ENCODE measurements at regions not wholly inside any gene's neighbourhood (a gene's known extent, or its start where the extent isn't known, plus 50 kb on each side); places are given as distances from the start of the nearest gene placed in this dataset.
"Not testable (repeated sequence)": the region's sequence is repeated elsewhere in the genome, so short reads cannot be mapped to it uniquely, and the experiment has no call there.

DNA sequence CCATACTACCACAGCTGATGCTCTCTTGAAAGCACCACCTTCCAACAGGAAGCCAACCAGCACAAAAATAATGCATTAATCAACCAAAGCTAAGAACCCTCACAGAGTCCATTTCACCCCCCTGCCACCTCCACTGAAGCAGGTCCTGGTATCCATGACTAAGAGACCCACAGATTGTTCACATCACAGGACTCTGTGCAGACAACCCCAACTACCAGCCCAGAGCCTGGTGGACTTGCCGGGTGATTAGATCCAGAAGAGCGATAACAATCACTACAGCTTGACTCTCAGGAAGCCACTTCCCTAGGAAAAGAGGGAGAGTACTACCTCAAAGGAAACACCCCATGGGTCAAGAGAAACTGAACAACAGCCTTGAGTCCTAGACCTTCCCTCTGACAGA is 528.1 kb downstream of the KIF20B start:
- H3K4me1 ChIP-seq (ENCODE audit: control insufficient read depth, insufficient read depth, low read length) = peaks cover 4% of the 10 kb centered on the region
- H3K9me3 ChIP-seq (replicated peaks; ENCODE audit: low read length) = no peaks in the 10 kb centered on the region
- no peak overlapping the region for H3K4me3 ChIP-seq (ENCODE audit: low read length)
- no peak overlapping the region for H3K9ac ChIP-seq (ENCODE audit: low read depth, low read length)
- no peak overlapping the region for H3K4me2 ChIP-seq (ENCODE audit: low read length)
- H3K27me3 ChIP-seq (ENCODE audit: control insufficient read depth, insufficient read depth, low read length) = peaks cover 4% of the 10 kb centered on the region
- H3K36me3 ChIP-seq (ENCODE audit: insufficient read depth, low read length) = no peaks in the 10 kb centered on the region

DNA sequence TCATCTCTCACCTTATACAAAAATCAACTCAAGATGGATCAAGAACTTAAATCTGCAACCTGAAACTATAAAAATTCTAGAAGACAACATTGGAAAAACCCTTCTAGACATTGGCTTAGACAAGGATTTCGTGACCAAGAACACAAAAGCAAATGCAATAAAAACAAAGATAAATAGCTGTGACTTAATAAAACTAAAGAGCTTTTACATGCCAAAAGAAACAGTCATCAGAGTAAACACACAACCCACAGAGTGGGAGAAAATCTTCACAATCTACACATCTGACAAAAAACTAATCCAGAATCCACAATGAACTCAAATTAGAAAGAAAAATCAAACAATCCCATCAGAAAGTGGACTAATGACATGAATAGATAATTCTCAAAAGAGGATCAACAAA is 532.4 kb downstream of the KIF20B start:
- not testable (repeated sequence) for H3K4me1 ChIP-seq (ENCODE audit: control insufficient read depth, insufficient read depth, low read length); H3K36me3 ChIP-seq (ENCODE audit: insufficient read depth, low read length); H3K4me3 ChIP-seq (ENCODE audit: low read length); H3K4me2 ChIP-seq (ENCODE audit: low read length); H3K9ac ChIP-seq (ENCODE audit: low read depth, low read length); H3K9me3 ChIP-seq (replicated peaks; ENCODE audit: low read length)
- peaks cover 10% of the 10 kb centered on the region for H3K27me3 ChIP-seq (ENCODE audit: control insufficient read depth, insufficient read depth, low read length)

DNA sequence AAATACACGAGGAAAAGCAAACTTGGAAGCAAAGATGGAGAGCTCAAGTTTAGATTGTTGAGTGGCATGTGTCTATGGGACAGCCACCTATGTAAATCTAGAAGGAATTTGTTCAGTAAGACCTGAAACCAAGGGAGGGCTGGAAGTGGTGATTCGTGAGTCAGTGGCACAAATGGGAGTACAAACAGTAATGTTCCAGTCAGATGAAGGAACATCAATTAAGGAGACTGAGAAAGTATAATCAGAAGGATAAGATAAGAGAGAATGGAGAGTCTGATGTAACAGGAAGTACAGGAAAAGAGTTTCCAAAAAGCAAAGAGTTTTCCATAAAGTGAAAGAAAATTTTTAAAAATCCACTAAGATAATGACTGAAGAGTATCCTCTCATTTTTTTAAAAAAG is 544.2 kb downstream of the KIF20B start:
- Histone ChIP-seq H3K9me3 (replicated peaks; ENCODE audit: low read length) (no peaks in the 10 kb centered on the region), H3K36me3 (ENCODE audit: insufficient read depth, low read length) (no peaks in the 10 kb centered on the region), H3K4me3 (ENCODE audit: low read length) (no peak overlapping the region), H3K4me1 (ENCODE audit: control insufficient read depth, insufficient read depth, low read length) (no peaks in the 10 kb centered on the region), H3K4me2 (ENCODE audit: low read length) (no peak overlapping the region), H3K9ac (ENCODE audit: low read depth, low read length) (no peak overlapping the region), H3K27me3 (ENCODE audit: control insufficient read depth, insufficient read depth, low read length) (peaks cover 21% of the 10 kb centered on the region)

DNA sequence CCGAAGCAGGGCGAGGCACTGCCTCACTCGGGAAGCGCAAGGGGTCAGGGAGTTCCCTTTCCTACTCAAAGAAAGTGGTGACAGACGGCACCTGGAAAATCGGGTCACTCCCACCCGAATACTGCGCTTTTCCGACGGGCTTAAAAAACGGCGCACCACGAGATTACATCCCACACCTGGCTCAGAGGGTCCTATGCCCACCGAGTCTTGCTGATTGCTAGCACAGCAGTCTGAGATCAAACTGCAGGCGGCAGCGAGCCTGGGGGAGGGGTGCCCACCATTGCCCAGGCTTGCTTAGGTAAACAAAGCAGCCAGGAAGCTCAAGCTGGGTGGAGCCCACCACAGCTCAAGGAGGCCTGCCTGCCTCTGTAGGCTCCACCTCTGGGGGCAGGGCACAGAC is 549.4 kb downstream of the KIF20B start:
- H3K9ac ChIP-seq (ENCODE audit: low read depth, low read length); H3K4me3 ChIP-seq (ENCODE audit: low read length); H3K4me1 ChIP-seq (ENCODE audit: control insufficient read depth, insufficient read depth, low read length); H3K36me3 ChIP-seq (ENCODE audit: insufficient read depth, low read length); H3K9me3 ChIP-seq (replicated peaks; ENCODE audit: low read length); H3K4me2 ChIP-seq (ENCODE audit: low read length): not testable (repeated sequence)
- peaks cover 18% of the 10 kb centered on the region for H3K27me3 ChIP-seq (ENCODE audit: control insufficient read depth, insufficient read depth, low read length)

DNA sequence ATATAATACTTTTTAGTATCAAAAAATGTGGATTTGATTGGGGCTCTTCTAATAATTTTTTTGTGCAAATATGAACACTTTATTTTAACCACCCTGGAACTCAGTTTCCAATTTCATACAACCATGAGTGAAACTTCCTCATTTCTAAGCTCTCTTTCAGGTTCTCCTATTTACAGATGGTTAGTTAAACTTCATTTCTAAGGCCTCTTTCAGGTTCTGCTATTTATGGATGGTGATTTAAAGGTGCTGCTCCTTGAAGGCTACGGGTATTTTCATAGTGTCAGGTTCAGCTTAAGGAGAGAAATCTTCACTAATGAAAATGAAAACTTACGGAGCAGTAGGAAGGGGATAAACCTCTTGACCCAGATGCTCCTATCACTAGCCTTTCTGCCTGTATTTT is 568.3 kb downstream of the KIF20B start:
- Histone ChIP-seq H3K4me2 (ENCODE audit: low read length) (no peak overlapping the region), H3K9ac (ENCODE audit: low read depth, low read length) (no peak overlapping the region), H3K4me3 (ENCODE audit: low read length) (no peak overlapping the region), H3K36me3 (ENCODE audit: insufficient read depth, low read length) (no peaks in the 10 kb centered on the region), H3K4me1 (ENCODE audit: control insufficient read depth, insufficient read depth, low read length) (no peaks in the 10 kb centered on the region), H3K9me3 (replicated peaks; ENCODE audit: low read length) (no peaks in the 10 kb centered on the region), H3K27me3 (ENCODE audit: control insufficient read depth, insufficient read depth, low read length) (peaks cover 30% of the 10 kb centered on the region)

DNA sequence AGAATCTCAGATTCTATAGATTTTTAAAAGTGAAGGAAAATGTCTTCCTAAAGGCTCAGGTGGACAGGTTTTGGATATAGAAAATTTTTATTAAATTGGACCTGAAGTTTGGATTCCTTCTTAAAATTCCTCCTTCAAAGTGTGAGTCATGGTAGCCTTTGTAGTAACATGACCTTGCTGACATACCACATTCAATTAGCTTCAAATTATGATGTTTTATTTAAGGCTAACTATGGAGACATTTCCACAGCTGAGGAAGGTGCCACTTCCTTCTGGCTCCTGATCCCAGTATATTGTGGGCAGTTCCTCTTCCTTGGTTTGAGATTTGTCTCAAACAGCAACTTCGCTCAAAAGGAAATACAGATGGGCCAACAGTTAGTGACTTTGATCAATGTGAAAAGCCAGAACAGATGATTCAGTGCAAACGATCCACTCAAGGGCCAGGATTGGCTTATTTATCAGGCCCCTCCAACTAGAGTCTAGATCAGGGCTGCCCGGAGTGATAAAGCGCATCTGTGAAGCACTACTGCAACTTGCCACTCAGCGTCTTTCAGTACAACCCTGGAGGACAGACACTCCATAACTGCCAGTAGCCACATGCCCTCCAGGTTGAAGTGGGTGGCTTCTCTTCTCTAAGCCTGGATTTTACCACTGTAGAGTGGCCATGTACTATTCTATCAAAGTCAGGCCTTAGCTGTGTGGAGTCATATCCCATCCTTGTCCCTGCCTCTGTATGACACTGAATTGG is 573.5 kb downstream of the KIF20B start:
- Histone ChIP-seq H3K4me3 (ENCODE audit: low read length) (no peak overlapping the region), H3K4me2 (ENCODE audit: low read length) (no peak overlapping the region), H3K27me3 (ENCODE audit: control insufficient read depth, insufficient read depth, low read length) (peaks cover 24% of the 10 kb centered on the region), H3K9ac (ENCODE audit: low read depth, low read length) (no peak overlapping the region), H3K36me3 (ENCODE audit: insufficient read depth, low read length) (no peaks in the 10 kb centered on the region), H3K9me3 (replicated peaks; ENCODE audit: low read length) (no peaks in the 10 kb centered on the region), H3K4me1 (ENCODE audit: control insufficient read depth, insufficient read depth, low read length) (no peaks in the 10 kb centered on the region)

DNA sequence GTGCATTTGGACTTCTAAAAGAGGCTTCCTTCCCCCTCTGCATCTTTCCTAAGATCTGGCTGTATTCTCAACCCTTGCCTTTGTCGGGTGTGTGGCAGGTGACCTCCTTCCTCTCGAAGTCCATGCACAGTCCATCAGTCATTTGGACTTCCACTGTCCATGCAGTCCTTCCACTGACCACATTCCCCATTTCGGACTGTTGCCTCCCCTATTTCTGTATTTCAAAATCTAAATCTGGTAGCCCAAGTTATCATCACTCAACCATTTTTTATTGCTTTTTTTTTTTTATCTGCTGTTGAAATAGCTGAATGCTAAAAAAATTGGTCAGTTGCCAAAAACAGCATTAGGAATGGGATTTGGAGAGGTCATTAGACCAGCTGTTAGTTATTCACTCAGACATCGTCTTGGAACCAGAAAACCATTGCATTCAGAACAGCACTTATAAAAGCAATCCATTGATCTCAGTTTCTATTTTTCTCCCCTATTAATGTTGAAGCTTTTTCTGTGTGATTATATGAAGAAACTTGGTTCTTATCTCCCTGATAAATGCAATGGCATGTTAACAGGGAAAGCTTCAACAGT is 575.6 kb downstream of the KIF20B start:
- no peak overlapping the region for H3K9ac ChIP-seq (ENCODE audit: low read depth, low read length)
- no peak overlapping the region for H3K4me3 ChIP-seq (ENCODE audit: low read length)
- no peaks in the 10 kb centered on the region for H3K9me3 ChIP-seq (replicated peaks; ENCODE audit: low read length)
- H3K4me2 ChIP-seq (ENCODE audit: low read length) = no peak overlapping the region
- H3K36me3 ChIP-seq (ENCODE audit: insufficient read depth, low read length) = no peaks in the 10 kb centered on the region
- H3K27me3 ChIP-seq (ENCODE audit: control insufficient read depth, insufficient read depth, low read length) = peaks cover 8% of the 10 kb centered on the region
- no peaks in the 10 kb centered on the region for H3K4me1 ChIP-seq (ENCODE audit: control insufficient read depth, insufficient read depth, low read length)

DNA sequence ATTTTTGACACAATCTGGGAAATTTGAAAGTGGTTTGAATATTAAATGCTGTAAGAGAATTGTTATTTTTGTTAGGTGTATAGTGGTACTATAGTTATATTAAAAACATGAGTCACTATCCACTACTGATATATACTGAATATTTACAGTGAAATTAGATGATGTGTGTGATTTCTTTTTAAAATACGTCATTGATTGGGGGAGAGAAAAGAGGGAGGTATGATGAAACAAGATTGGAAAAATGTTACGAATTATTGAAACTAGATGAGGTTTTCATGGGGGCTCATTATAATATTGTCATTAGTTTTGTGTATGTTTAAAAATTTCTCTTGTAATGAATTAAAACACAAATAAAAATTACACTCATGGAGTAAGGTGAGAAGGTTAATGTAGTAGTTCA is 571.4 kb downstream of the HTR7 start:
- H3K9me3 ChIP-seq (replicated peaks; ENCODE audit: low read length) = no peaks in the 10 kb centered on the region
- peaks cover 15% of the 10 kb centered on the region for H3K27me3 ChIP-seq (ENCODE audit: control insufficient read depth, insufficient read depth, low read length)
- H3K4me1 ChIP-seq (ENCODE audit: control insufficient read depth, insufficient read depth, low read length) = peaks cover 10% of the 10 kb centered on the region
- no peaks in the 10 kb centered on the region for H3K36me3 ChIP-seq (ENCODE audit: insufficient read depth, low read length)
- no peak overlapping the region for H3K9ac ChIP-seq (ENCODE audit: low read depth, low read length)
- no peak overlapping the region for H3K4me2 ChIP-seq (ENCODE audit: low read length)
- no peak overlapping the region for H3K4me3 ChIP-seq (ENCODE audit: low read length)

DNA sequence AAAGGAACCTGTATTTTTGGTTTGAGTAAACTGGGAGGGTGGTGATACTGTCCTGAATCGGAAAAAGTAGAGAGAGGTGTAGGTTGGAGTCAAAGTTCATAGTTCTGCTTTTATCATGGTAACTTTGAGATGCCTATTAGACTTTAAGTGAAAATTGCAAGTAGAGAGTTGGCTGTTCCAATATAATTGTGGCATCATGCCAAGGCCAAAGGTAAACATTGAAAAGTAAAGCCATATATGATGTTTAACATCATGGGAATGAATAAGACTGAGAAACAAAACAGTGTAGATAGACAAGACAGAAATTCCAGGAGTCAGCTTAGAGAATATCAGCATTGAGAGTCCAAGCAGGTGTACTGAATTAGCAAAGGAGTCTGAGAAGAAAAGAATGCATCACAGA is 570.9 kb downstream of the HTR7 start:
- no peaks in the 10 kb centered on the region for H3K36me3 ChIP-seq (ENCODE audit: insufficient read depth, low read length)
- H3K27me3 ChIP-seq (ENCODE audit: control insufficient read depth, insufficient read depth, low read length) = peaks cover 15% of the 10 kb centered on the region
- H3K4me2 ChIP-seq (ENCODE audit: low read length) = no peak overlapping the region

DNA sequence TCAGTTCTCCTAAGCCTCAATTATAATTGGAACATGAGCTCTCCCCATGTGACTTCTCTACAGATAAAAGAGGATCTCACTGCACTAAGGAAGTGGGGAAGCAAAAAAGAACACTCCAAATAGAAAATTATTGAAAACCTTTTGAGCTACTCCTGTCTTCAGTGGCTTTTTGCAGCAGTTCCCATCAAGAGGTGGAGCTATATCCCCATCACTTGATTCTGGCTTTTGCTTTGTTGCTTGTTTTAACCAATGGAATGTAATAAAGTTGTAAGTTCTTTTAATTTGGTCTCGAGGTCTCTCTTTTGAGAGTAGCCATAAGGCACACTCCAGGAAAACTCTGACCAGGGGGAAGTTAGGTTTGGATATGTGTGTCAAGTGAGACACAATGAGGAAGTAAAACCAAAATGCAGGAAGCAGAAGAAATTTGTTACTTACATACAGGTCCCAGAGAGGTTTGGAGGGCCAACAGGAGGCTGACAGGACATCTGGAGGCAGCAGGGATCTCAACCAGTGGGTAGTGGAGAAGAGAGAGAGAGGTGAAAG is 569.4 kb downstream of the HTR7 start:
- H3K4me2 ChIP-seq (ENCODE audit: low read length) = no peak overlapping the region
- no peak overlapping the region for H3K4me3 ChIP-seq (ENCODE audit: low read length)
- no peaks in the 10 kb centered on the region for H3K36me3 ChIP-seq (ENCODE audit: insufficient read depth, low read length)
- H3K9me3 ChIP-seq (replicated peaks; ENCODE audit: low read length) = no peaks in the 10 kb centered on the region
- no peak overlapping the region for H3K9ac ChIP-seq (ENCODE audit: low read depth, low read length)
- peaks cover 10% of the 10 kb centered on the region for H3K4me1 ChIP-seq (ENCODE audit: control insufficient read depth, insufficient read depth, low read length)
- peaks cover 15% of the 10 kb centered on the region for H3K27me3 ChIP-seq (ENCODE audit: control insufficient read depth, insufficient read depth, low read length)

More for the DNA sequence above, 570.9 kb downstream of the HTR7 start:
- no peaks in the 10 kb centered on the region for H3K9me3 ChIP-seq (replicated peaks; ENCODE audit: low read length)
- no peak overlapping the region for H3K4me3 ChIP-seq (ENCODE audit: low read length)
- H3K9ac ChIP-seq (ENCODE audit: low read depth, low read length) = no peak overlapping the region
- peaks cover 10% of the 10 kb centered on the region for H3K4me1 ChIP-seq (ENCODE audit: control insufficient read depth, insufficient read depth, low read length)

DNA sequence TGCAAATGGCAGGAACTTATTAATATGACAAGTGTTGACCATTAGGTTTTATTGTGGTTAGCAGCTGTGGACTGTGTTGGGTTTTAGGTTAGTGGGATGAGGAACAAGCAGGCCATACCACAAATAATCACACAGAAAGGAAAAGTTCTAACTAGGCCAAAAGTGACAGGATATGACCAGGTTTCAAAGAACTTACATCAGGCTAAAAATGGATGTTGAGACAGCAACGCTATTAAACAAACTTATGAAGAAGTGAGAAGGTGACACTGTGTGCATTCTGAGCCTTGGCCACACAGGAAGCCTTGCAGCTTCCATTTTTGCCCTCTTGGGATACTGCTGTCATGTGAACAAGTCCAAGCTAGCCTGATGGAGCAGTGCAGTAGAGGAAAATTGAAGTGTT is 568.8 kb downstream of the HTR7 start:
- Histone ChIP-seq H3K36me3 (ENCODE audit: insufficient read depth, low read length) (no peaks in the 10 kb centered on the region), H3K4me3 (ENCODE audit: low read length) (no peak overlapping the region), H3K4me1 (ENCODE audit: control insufficient read depth, insufficient read depth, low read length) (peaks cover 10% of the 10 kb centered on the region)

DNA sequence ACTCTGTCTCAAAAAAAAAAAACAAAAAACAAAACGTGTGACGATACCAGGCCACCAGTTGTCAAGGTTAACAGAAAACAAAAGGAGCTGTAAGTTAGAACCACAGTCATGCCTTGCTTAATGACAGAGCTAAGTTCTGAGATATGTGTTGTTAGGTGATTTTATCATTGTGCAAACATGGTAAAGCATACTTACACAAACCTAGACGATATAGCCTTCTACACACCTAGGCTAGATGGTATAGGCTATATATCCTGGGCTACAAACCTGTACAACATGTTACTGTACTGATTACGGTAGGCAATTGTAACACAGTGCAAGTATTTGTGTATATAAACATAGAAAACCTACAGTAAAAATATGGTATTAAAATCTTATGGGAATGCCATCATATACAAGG is 564.2 kb downstream of the HTR7 start:
- no peak overlapping the region for H3K4me3 ChIP-seq (ENCODE audit: low read length)
- no peak overlapping the region for H3K4me2 ChIP-seq (ENCODE audit: low read length)
- no peak overlapping the region for H3K9ac ChIP-seq (ENCODE audit: low read depth, low read length)
- no peaks in the 10 kb centered on the region for H3K9me3 ChIP-seq (replicated peaks; ENCODE audit: low read length)
- H3K36me3 ChIP-seq (ENCODE audit: insufficient read depth, low read length) = no peaks in the 10 kb centered on the region
- H3K27me3 ChIP-seq (ENCODE audit: control insufficient read depth, insufficient read depth, low read length) = no peaks in the 10 kb centered on the region
- H3K4me1 ChIP-seq (ENCODE audit: control insufficient read depth, insufficient read depth, low read length) = peaks cover 9% of the 10 kb centered on the region

More for the DNA sequence above, 568.8 kb downstream of the HTR7 start:
- Histone ChIP-seq H3K4me2 (ENCODE audit: low read length) (no peak overlapping the region), H3K9ac (ENCODE audit: low read depth, low read length) (no peak overlapping the region), H3K27me3 (ENCODE audit: control insufficient read depth, insufficient read depth, low read length) (peaks cover 15% of the 10 kb centered on the region), H3K9me3 (replicated peaks; ENCODE audit: low read length) (no peaks in the 10 kb centered on the region)

Measured in skeletal muscle satellite cell (primary cell).